DMS153 (cell line): ENCODE measurements at regions not wholly inside any gene's neighbourhood (a gene's known extent, or its start where the extent isn't known, plus 50 kb on each side); places are given as distances from the start of the nearest gene placed in this dataset.
A peak's percentile ranks its signal among the peaks of the same experiment; 100 is the strongest.

Experiments used
- DNase-seq: peaks from one replicate; lab custom pipeline; 2025; lab: John Stamatoyannopoulos, UW

DNA sequence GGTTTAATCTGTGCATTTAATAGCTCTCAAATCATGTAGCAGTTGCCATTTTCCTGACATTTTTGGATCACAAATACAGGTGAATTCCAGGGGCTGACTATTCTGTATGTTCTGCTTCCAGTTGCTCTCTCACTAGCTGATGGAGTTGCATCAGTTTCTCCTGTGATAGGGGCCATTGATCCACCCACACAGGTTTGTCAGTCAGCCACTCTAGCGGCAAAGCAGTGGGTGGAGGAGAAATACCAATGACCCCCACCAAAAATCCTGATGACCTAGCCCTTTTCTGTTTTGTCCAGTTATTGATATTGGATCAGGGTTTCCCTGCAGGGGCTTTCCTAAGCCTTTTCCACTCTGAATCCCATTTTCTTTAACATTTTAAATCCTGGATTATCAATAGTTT lies 72.3 kb upstream of the BTN3A2 start:
- no peak for DNase-seq

DNA sequence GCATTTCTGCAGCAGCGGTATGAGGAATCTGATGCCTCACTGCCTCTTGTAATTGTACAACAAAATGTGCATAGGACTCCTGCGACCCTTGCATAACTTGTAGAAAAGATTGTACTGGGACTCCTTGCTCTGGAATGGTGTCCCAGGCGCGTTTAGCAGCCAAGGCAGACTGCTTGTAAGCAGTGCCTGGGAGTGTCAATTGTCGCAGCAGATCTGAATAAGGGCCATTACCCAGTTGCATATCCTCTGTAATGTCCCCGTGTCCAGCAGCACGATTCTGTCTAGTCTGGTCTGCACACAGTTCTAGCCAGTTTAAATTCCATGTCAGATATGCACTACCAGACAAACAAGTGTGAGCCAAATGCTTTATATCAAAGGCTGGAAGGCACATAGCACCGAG lies 70.7 kb upstream of the BTN3A2 start:
- no peak for DNase-seq

DNA sequence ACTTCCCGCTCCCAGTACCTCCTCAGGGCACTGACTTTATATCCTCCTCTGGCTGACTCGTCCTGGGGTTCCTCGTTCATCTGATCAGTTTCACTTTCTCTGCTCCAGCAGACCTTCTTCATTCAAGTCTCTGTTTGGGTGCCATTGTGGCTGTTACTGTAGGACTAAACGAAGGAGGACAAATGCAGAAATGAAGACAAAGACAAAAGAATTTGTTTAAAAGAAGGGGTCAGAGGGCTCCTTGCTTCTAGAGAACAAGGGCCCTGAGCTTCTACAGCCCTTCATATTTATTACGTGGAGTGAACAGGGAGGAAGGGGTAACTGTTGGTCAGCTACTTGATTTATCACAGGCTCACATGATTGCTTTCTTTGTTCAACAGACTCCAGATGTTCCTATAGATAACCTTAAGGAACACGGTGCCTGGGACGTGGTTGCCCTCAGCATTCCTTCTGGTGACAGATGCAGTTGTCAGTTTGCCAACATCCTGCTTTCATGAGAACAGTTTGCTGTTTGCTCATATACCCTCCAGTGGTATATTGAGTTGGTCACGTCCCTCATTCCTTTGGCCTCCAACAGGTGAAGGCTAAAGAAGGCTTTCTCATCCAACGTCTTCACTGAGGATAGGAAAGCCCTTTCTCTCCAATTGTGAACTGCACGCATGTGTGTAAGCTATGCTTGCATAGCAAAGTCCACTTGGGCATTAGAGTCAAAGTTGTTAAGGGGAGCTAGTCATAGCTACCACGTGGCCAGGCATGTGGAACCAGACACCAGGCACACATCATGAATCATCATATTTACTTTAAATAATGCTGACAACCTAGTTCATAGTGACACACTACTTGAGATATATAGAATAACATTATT lies 69.1 kb upstream of the BTN3A2 start:
- DNase-seq: no peak

DNA sequence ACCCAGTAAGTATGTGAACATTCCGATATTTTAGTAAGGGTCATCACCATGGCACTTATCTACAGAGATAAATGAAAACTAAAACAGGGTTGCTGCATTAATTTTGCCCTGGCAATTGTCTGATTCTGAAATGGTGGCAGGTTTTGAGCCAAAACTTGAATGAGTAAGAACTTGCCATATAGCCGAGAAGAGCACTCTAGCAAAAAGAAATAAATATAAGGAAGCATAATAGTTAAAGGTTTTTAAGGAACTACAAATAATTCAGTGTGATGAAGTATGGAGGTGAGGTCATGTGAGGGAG lies 68.5 kb upstream of the BTN3A2 start:
- DNase-seq: no peak

DNA sequence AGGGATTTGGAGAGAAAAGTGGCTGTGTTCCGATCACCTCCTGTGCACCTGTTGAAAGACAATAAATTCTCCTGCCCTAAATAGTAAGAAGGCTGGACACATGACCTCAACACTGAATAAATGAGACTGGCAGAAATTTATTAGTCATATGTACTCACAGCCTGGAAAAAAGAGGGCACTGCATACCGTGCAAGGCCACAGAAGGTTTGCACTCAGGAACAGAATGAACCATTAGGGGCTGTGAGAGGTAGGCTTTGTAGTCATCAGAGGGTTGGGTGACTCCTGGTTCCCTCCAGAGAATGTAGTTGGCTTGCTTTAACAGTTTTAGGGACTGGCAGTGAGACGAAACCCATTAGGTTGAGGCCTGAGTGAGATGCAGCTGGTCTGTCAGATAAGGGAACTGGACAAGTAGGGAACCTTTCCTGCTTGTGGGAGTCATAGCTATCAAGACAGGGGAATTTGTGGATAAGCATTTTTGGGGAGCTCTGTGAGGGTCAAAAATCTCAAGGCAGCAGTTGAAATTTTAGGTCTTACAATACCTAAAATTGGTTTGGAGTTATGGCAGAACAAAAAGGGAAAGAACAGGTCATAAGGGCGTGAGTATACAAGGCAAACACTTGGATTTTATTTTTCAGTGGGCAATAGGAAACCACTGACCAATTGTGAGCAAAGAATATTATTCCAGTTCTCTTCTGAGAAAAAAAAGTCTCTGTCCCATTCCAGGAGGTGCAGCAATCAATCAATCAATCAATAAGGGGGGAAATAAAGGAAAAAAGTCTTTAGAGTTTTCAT lies 67.9 kb upstream of the BTN3A2 start:
- no peak for DNase-seq

DNA sequence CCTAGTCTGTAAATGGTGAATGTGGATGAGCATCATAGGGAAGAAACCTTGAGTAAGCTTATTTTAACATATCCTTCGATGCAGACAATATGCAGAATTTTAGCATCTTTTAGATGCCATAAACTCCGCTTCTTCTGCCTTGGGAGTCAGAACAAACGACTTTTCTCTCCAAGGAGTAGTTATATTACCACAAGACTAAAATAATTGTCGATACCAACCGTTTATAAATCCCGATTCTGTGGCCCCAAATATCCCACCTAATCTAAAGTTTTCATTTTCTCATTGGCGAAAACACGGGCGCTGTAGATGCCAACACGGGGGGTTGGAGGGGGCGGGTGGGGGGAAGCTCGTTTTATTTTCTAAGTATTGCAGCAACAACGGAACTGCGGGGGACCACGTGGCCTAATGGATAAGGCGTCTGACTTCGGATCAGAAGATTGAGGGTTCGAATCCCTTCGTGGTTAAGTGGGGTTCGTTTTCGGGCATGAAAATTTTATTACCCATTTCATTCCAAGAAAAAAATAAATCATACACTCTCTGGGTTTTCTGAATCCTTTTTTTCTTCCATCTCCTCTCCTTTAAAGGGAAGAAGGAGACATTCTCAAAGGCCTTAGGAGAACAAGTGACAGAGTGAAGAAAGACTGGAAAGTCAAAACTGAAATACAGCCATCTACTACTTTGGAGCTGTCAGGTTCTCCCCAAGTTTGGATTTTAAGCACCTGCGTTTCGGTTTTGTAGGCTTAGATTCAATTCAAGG lies 65.5 kb upstream of the BTN3A2 start:
- no peak for DNase-seq

DNA sequence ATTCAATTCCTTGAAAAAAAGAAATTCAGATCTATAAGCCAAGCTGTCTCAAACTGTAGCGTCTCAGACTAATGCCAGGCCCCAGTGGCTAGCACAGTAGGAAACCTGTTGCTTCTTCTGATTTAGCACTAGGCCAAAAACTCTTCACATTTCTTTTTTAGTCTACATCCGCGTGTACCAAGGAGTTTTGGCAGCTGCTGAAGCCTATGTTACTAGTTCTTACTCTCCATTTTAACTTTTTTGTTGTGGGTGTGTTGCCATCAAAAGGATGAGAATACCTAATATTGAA lies 65.0 kb upstream of the BTN3A2 start:
- no peak for DNase-seq

DNA sequence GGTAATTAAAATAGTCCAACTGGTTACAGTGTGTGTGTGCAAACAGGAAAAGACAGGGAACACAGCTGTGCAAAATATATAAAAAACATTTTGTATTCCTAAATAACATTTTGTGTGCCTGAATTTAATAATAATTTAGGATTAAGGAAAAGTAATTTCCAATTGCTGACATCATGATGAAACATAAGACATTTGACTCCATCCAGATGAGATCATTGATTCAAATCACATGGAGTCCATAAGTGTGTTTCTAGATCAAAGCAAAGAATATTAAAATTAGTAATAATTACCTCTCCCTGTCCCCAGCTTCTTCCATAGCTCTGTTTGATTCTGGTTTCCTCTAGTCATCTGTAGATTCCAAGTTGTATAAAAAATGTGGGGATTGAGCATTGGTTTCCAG lies 64.6 kb upstream of the BTN3A2 start:
- no peak for DNase-seq

DNA sequence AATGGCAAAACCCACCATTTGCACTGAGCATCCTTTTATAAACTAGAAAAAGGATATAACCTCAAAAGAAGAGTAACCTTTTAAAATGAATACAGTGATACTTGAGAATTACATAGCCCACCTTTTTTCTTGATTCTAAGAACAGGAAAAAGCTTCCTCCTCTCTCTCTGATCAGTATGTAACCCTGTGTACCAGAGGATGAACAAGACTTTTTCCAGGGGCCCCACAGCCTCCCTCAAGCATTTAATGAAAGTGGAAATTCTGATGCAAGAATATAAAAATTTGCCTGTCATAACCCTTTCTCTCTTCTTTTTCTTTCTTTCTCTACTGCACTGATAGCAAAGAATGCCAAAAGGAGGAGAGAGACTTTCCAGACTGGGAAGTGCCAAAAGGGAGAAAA lies 64.2 kb upstream of the BTN3A2 start:
- DNase-seq: no peak

DNA sequence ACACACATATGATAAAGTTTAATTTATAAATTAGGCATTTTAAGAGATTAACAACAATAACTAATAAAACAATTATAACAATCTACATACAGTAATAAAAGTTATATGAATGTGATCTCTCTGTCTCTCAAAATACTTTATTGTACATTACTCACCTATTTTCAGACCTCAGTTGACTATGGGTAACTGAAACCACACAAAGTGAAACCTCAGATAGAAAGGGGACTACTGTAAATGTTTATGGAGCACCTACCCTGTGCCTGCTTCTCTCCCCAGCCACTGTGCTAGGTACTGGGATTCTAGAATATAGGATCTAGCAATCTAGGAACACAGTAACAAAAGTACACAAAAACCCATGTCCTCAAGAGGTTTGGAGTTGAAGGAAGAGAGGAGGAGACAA lies 63.4 kb upstream of the BTN3A2 start:
- no peak for DNase-seq

DNA sequence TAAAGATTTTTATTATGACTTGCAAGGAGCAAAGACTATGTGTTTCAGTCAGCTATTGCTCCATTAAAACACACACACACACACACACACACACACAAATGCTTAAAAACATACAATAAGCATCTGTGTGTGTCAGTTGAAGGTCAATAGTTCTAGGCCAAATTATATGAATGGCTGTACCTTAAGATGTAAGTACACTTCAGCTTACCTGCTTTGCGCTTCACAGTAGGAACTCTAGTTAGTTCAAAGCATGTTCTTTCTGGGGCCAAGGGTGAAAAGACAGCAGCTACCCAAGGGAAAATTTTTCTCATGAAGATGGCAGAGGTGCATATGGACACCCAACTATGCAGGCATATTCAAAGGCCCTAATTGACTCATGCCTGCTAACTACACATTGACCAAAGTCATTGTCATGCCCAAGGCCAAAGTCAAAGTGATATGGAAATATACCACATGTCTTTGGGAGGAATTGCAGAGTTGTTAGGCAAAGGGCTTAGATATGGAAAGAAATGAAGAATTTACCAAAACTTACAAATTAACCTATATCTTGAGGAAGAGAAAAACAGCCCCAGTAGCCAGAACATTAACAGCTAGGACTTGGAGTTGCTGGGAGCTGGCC lies 61.9 kb upstream of the BTN3A2 start:
- no peak for DNase-seq

DNA sequence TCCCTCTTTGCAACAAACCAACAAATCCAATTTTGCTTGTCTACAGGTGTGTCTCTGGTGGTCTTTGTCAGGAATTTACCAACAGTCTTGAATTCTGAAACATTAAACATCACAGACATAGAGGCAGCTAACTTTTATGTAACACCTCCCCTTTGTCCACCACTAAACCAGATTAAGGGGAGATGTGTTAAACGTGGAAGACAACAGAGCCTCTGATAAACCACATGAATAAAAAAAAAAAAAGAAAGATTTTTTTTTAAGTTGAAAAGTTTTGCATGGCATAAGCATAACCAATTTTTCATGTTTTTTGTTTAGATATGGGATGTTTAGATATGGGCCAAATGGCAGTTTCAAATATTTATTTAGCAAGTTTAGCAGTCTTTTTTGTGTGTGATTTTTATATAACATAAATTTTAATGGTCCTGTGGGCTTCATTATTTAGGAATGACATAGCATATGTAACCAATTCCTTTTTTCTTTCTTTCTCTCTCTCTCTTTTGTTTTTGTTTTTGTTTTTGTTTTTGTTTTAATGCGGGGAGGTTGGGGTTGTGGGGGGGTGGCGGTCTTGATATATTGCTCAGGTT lies 60.7 kb upstream of the BTN3A2 start:
- DNase-seq: no peak

DNA sequence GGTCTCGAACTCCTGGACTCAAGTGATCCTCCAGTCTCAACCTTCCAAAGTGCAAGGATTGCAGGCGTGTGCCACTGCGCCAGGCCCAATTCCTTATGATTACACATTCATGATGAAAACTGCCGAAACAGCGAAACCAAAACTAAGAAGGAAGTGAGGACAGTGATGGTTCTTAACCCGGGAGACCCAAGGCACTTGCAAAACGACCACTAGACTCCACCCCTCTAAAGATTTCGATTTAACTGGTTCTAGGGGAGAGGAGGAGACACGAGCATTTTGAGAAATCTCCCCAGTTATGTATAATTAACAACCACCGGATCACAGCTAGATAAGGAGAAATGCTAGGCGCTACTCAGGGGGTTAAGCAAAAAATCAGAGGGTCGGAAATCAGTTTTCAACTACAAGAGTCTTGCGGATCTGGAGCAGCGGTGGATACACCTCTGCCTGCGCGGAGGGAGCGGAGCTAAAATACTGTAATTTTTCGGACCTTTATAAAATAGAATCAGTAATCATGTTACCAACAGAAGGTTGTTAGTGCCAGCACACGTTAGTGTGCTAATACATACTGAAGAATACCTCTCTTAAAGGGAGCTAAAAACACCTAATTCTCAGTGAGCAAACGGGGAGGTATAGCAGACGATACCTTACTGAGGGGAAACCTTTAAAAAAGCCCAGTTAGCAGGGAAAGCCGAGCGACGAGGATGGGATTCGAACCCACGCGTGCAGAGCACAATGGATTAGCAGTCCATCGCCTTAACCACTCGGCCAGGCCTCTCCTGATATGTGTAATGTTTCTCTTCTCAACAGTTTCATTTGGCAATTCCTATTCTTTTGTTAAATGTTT lies 60.0 kb upstream of the BTN3A2 start:
- DNase-seq: no peak

DNA sequence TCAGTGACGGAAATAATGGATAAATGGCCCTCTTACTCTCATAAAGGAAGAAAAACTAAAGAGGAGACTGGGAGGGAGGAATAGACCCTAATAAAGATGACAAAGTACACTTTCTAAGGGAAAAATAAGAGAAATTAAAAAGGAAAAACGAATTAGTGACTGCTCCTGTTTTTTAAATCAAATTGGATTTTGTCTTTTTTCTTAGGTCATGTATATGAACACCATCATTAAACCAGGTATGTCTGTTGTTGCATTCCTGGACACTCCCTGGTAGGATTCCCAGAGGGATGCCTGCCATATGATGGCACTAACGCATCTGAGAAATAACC lies 59.4 kb upstream of the BTN3A2 start:
- no peak for DNase-seq

DNA sequence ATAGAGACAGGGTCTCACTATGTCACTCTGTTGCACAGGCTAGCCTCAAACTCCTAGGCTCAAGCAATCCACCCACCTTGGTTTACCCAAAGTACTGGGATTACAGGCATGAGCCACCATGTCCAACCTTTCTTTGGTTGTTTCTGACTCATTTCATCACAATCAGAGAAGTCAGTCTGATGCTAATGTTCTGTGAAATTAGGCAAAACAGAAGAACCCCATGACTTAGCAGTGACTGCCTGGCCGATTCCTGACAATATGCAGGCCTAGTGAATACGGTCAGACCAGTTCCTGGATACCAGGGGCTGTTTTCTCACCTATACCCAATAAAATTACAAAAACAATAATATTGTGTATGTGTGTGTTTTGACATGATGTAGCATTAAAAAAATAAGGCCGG lies 58.8 kb upstream of the BTN3A2 start:
- no peak for DNase-seq

DNA sequence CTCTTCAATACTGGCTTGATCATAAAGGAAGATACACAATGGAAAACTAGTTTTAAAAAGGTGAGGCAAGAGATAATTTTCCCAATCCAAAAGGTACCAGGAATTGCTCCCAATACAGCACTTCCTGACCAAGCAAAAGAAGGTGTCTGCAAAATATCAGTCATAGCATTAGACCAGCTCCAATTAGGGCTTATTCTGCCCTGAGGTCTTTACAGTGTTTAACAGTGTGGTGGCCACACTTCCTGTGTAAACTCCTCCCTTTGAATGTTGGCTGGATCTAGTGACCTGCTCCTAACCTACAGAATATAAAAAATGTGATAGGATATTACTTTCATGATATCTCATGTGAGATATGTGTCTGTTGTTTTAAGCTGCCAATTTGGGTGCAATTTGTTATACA lies 57.1 kb upstream of the BTN3A2 start:
- no peak for DNase-seq

DNA sequence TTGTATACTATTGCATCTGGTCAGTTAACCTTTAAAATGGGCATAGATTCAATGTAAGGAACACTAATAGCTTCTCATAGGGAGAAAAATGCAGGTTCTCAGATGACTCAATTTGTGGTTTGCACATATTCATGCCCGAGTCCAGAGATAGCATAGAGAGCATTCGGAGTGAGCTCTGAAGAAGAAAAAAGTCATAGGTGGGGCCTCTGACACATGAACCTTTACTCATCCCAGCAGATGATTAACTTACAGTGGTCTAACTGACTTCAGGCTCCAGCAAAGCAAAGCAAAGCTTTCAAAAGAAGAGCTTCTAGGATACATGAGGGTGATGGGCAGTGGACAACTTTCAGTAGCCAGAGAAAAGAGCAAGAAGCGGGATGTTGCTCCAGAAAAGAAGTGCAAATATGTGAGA lies 55.3 kb upstream of the BTN3A2 start:
- no peak for DNase-seq

DNA sequence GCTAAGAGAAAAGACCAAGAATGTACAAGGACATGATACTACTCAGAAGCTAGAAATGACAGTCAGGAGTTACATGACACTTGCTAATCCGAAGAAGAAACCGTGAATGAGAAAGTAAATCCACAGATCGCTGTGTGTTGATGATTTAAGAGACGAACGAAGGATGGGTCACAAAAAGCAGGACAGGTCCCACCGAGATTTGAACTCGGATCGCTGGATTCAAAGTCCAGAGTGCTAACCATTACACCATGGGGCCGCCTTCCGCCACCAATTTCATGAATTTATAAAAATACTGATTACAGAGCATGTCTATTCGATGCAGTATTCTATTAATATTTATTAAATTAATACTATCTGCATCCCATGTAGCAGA lies 54.0 kb upstream of the BTN3A2 start:
- no peak for DNase-seq

DNA sequence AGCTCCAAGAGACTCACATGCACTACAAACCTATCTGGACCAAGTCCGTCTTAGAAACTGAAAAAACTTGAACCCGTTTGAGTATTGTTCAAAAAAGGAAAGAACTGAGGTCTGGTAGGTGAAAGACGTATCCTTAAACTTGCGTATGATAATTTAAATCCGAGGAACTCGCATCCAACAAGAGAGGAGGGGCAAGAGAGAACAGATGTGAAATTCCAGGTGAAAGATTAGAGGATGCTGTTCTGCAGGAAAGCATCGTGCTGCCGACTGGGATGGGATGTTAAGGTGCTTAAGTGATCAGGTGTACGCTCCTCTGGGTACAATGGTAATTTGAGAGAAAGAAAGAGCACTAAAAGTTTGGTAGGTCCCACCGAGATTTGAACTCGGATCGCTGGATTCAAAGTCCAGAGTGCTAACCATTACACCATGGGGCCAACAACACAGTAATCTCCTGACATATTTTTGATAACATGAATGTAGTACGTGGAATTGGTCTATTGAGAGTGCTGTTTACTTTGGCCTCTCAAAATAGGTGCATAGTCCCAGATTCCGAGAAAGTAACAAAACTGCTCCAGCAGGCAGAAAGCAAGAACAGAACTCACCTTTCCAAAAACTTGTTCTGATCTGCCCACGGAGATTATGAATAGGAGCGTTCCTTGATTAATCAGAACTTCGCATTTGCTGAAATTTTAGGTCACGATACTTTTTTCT lies 53.5 kb upstream of the BTN3A2 start:
- DNase-seq: peak; percentile 65

DNA sequence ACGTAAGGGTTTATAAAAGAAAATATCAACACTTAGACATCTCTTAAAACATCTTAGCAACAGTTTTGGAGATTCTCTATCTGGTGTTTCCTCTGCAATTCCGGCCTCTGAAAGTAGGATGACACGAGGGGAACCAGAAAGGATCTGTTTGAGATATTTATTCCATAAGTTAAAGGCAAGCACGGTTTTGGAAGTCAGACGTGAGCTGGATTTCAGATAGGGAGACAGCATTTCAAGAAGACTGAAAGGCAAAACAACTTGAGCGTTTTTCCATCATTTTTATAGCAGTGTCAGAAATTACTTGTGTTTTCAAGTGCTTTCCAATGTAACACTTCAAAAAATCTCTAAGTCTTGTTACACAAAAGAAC lies 52.9 kb upstream of the BTN3A2 start:
- no peak for DNase-seq
